ENCODE measurements at regions not wholly inside any gene's neighbourhood (a gene's known extent, or its start where the extent isn't known, plus 50 kb on each side); places are given as distances from the start of the nearest gene placed in this dataset.

- no peak for DNase-seq
Measured at GRCh38 chr3:66692766-66693150, 191.9 kb upstream of the LRIG1 start.

- DNase-seq = no peak
Measured at GRCh38 chr3:66693461-66694031, 192.7 kb upstream of the LRIG1 start.

- no peak for DNase-seq
Measured at GRCh38 chr3:66702126-66702525, 201.3 kb upstream of the LRIG1 start.

- no peak for DNase-seq
Measured at GRCh38 chr3:66703501-66703900, 202.7 kb upstream of the LRIG1 start.

DNA sequence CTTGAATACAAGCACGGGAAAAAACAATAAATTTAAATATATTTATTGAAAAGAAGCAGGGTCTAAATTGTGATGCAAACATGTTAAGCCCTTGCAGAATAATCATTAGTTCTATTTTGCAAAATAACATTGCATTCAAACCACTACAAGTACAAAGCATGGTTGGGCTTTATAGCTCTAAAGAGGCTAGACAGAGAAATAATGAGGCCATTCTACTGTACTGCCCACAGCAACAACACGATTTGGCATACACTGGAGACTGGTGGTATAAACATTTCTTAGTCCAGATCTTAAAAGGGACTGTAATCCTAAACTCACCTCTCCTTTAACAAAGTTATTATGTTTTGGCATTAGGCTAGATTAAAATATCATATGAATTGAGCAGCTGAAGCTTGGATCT lies 204.3 kb upstream of the LRIG1 start:
- DNase-seq = no peak

DNA sequence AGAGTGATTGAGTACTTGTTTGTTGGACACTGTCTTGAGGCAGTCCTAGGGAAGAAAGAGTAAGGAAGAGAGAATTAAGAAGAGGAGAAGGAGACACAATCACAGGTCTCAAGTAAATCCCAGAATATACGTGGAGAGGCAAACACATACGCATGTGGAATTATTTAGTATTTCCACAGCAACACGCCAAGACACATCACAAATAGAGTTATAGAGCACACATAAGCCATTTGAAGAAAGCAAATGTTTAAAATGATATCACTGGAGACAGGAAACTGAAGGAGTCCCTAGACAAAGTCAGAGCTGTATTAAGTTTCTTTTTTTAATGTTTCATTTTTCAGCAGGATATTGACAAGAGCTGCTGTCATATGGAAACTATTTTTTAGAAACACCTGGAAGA lies 206.1 kb upstream of the LRIG1 start:
- no peak for DNase-seq

DNA sequence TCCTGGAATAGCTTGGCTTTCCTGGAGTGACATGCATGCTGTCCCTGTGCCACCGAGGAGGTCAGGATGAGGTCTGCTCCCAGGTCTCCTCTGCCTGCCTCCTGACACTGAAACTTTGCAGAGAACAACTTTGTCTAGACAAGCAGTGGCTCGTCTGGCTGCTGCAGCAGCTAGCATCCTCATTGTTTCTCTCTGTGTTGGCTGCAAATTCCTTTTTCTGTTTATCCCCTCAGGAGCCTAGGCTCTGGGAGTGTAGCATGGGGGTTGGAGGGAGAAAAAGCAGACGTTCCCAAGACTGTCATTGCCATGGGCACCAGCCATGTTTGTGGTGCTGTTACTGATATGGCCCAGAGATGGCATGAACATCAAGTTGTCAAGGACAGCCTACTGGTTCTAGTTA lies 208.7 kb upstream of the LRIG1 start:
- DNase-seq = no peak

- no peak for DNase-seq
Measured at GRCh38 chr3:66712210-66712609, 211.4 kb upstream of the LRIG1 start.

DNA sequence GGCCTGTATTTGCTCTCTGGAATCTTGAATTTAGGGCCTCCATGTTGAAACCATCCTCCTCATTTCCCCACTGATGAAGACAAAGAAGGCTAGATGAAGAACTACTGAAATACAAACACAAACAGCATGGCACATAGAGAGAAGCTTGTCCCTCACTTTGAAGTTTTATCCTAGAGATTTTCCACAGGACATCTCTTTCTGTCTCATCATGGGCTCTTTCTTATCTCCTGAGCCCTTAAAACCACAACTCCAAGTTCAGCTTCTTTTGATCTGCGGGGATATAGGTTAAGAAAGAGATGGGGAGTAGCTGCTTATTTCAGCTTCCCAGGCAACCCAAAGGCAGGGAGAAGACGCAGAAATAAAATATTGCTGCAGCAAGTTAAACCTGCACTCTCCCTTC lies 213.1 kb upstream of the LRIG1 start:
- no peak for DNase-seq

GRCh38 chr3:66715806-66716205 lies 215.0 kb upstream of the LRIG1 start:
- DNase-seq = no peak

GRCh38 chr3:66717806-66718205 lies 217.0 kb upstream of the LRIG1 start:
- DNase-seq = no peak

GRCh38 chr3:66719796-66720356 lies 219.1 kb upstream of the LRIG1 start:
- no peak for DNase-seq

GRCh38 chr3:66720508-66720907 lies 219.7 kb upstream of the LRIG1 start:
- DNase-seq = no peak

DNA sequence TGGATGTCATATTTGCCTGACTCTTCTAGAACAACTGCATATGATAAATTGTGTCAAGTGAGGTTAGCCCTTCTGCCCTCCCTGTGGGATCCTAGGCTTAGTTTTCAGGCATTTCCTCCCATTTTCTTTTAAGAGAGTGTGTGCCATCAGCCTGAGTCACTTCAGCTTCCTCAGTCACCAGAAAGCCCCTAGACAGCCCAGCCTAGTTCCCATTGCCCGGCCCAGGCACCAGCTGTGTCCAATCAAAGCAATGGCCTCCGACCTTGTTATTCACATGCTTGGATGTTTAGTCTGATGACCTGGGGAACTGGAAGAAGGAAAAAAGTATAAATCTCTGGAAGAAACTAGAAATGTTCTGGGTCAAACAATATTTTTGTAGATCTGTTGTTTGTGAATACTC lies 221.9 kb upstream of the LRIG1 start:
- no peak for DNase-seq

GRCh38 chr3:66723231-66723630 lies 222.4 kb upstream of the LRIG1 start:
- DNase-seq = no peak

DNA sequence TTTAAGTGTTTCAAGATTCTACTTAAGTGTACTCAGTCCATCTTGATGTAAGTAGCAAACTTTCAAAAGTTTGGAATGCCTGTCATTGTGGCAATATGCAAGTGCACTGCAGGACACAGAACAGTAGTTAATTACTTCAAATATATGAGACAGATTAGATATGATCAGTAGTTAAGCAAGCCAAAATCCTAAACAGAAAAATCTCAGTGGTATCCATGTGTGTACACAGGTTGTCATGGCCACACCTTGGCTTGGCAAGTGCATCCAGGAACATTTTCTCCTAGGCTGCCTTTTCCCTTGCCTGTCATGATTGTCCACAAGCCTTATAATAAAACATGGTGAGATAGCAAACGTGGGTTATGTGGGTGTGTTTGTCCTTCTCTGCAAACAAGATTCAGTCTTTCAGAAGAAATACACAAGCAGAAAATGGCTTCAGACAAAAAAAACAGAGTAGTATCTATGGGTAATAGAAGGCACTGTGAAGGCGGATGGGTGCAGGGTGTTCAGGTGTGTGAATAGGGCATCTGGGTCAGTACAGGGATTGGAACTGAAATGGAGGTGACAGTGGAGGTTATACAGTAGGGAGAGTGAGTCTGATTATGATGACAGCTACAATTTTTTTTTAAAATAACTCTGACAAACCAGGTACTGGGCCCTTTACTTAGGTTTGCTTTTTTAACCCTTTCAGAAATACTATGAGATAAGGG lies 229.0 kb upstream of the LRIG1 start:
- DNase-seq = no peak

DNA sequence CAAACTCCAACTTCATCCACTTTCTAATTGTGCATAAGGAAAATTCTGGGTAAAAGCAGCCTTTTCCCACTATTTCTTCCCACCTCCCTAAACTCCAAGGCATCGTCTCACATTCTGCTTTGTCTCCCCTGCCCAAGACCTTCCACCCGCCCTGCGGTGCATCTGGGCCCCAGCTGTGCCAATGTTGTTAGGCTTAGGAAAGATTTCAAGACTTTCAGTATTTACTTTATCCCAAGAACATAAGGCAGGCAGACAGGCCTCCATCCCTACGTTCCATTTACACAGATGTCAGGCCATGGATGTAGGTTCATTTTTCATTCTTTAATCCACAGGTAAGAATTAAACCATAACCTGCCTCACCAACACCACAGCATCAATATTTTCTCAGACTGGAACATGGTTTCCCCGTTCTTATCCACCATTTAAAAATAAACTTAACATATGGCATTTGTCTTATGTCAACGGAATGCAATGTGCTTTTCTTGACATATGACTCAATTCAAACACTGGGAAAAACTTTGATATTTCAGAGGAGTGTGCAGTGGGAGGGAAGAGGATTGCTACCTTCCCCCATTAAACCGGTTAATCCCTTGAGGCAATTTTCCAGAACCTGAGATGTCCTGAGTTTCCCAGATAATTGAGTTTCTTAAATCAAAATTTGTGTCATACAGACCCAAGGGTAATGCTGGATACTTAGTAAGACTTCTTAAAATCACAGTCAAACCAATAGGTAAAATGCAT lies 238.0 kb upstream of the LRIG1 start:
- no peak for DNase-seq

DNA sequence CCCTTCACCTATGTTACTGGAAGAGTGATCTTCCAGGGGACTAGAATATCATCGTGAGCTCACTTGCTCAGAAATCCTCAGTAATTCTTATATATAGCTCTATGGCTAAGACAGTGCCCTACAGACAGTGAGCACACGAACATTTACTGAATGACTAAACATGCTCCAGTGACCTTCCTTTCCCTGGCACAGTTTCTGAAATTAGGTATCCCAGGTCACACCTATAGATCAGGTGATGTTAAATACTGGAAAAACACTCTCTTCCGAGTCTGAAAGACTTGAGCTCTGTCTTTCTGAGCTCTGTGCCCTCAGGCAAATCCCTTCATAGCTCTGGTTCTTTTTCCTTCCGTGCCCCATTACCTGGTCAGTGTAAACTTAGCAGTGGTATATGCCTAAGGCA lies 239.4 kb upstream of the LRIG1 start:
- no peak for DNase-seq

- DNase-seq = no peak
Measured at GRCh38 chr3:66744521-66744920, 243.7 kb upstream of the LRIG1 start.

GRCh38 chr3:66744986-66745385 lies 244.2 kb upstream of the LRIG1 start:
- DNase-seq = no peak

GRCh38 chr3:66747261-66747660 lies 246.4 kb upstream of the LRIG1 start:
- no peak for DNase-seq

DNA sequence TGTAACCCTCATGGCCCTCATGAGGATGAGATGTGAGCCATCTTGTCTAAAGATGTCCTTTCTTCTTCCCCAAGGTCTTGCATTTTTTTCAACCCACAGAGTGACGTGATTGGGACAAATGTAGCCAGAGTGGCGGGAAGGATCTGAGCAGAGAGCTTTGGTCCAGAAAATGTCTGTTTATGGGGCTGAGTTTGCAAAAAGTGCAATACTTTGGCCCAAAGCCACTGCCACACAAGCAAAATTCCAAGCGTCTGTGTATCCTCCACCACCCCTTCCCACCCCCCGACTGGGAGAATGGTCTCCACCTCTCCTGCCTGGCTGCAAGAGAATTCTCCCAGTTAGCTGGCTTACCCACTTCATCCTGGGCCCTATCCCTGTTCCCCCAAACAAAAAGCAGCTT lies 246.9 kb upstream of the LRIG1 start:
- DNase-seq = no peak

DNA sequence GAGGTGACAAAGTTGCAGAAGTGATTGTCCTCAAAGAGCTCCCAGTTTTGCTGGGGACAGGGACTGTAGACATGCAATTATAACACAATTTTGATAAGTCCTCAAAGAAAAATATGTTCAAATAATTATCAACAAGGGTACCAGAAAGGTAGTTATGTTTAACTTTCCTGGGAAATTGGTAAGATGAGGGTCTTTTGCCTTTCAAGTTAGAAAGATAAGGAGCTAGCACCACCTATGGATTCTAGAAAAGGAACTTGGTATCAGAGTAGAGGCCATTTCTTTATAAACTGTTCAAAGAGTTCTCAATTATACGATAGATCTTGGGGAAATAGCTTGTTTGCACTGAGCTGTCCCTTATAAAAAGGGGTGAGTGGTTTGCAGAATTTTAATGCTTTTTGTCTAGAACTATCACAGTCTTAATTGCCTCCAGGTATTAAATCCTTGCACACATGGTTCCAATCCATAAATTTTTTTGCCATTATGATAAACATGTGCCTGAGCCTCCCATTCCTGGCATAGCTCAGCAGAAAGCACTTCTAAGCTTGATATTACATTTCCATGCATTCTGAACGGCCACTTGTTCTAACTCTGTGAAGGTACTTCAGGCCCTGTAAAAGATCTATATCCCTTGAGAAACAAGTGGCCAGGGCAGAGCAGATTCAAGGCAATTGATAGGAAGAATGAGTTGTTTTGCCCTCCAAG lies 247.5 kb upstream of the LRIG1 start:
- DNase-seq = no peak

- DNase-seq = no peak
Measured at GRCh38 chr3:66751842-66752241, 246.3 kb upstream of the KBTBD8 start.
